ENCODE measurements at regions not wholly inside any gene's neighbourhood (a gene's known extent, or its start where the extent isn't known, plus 50 kb on each side); places are given as distances from the start of the nearest gene placed in this dataset.
"Not testable (repeated sequence)": the region's sequence is repeated elsewhere in the genome, so short reads cannot be mapped to it uniquely, and the experiment has no call there.

- DNase-seq = no peak
Observed at GRCh38 chrX:113297437-113297836, 456.8 kb upstream of the AMOT start.

DNA sequence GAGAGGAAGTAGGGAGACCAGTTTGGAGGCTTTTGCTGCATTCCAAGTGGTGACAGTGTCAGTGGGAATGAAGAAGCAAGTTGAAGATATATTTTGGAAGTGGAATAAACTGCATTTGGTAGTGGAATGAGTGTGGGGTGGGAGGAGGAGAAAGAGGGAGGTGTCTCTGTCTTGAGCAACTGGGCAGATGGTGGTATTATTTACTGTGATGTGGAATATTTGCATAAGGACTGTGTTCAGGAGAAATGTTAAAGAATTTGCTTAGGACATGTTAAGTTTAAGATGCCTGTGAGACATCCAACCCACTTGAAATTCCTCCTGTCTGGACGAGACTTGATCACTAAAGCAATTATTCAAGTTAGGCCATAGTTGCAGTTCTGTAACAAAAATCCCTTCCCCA lies 448.9 kb upstream of the AMOT start:
- no peak for DNase-seq

GRCh38 chrX:113287761-113288160 lies 447.1 kb upstream of the AMOT start:
- no peak for DNase-seq

DNA sequence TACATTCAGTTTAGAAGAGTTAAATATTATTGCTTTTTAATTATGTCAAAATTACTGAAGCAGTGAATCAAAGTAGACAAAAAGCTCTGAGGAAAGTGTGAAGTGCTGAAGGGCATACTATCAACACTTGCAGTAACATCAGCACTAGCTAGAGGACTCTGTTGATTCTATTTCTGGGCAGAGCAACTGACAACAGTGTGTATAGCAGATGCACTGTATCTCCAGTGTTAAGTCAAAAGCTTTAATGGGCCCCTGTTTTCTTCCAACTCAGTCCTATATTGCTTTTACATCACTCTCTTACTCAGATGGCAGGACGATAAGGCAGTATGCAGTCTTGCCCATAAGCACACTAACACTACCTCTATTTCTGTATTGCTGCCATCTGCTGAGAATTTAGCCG lies 435.2 kb upstream of the AMOT start:
- peak in 1 of 5 experiments; percentile 34 for DNase-seq

DNA sequence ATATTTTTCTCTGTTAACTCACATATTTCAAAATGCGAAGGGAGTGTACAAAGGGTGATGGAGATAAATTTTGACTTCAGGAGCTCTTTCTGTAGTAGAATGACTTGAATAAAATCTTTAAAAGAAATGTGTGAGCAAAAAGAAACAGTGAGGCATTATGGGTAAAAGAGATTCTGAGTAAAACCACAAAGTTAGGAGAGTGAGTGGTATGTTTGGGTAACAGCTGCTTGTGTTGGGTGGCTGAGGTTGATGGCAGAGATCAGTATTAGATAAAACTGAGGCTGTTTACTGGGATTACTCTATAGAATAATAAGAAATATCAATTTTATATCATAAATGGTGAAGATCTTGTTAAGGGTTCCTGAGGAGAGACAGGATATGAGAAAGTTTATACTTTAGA lies 434.2 kb upstream of the AMOT start:
- peak in 1 of 5 experiments; percentile 81 for DNase-seq

- DNase-seq = peak in 1 of 5 experiments; percentile 70
Observed at GRCh38 chrX:113274345-113274744, 433.7 kb upstream of the AMOT start.

DNA sequence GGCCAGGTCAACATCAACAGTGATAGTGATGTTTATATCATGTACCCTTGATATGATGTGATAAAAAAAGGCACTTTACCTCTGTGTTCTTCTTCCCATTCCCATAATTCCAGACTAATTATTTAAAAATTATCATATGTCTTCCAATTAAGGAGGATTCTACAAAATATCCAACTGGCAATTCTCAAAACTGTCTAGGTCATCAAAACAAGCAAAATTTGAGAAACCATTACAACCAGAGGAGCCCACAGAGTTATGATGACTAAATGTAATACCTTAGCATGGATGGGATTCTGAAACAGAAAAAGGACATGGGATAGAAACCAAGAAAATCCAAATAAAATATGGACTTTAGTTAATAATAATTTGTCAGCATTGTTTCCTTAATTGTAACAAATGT lies 428.6 kb upstream of the AMOT start:
- DNase-seq = no peak

GRCh38 chrX:113260474-113260873 lies 419.8 kb upstream of the AMOT start:
- no peak for DNase-seq

GRCh38 chrX:113222305-113222704 lies 381.7 kb upstream of the AMOT start:
- DNase-seq = no peak

GRCh38 chrX:113212052-113212451 lies 371.4 kb upstream of the AMOT start:
- DNase-seq = no peak

DNA sequence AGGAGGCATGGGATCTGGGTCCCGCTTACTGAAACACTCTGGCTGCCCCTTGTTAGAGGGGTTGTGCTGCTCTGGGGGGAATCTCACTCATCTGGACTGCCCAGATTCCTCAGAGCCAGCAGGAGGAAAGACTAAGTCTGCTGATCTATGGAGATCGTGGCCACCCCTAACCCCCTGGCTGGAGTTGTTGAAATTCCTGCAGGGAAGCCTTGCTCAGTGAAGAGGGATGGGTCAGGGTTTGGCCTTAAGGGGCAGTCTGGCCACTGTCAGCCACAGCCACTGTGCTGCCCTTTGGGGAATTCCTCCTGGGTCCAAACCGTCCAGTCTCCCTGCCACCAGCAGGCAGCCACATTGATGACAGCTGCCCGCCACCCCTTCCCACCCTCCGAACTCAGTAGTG lies 362.0 kb upstream of the AMOT start:
- DNase-seq = no peak

DNA sequence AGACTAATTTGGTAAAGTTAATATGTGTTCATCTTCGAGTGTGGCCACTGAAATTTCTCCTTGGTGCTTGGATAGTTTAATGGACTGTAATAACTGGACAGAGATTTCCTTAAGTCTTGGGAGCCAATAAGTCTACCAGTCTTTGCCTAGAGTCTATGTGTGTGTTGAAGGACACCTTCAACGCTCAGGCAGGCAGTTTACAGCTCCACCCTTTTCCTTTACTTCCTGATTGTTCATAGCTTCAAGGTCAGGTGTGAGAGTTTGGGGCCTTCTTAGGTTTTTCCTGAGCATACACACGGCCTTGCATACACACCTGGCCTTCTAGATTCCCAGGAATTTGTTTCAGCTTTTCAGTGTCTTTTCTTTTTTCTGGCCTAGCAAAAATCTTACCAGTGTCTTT lies 355.3 kb upstream of the AMOT start:
- no peak for DNase-seq

GRCh38 chrX:113192418-113192817 lies 351.8 kb upstream of the AMOT start:
- no peak for DNase-seq

GRCh38 chrX:113157496-113157895 lies 316.9 kb upstream of the AMOT start:
- DNase-seq = no peak

GRCh38 chrX:113154315-113154714 lies 313.7 kb upstream of the AMOT start:
- DNase-seq = not testable (repeated sequence)

DNA sequence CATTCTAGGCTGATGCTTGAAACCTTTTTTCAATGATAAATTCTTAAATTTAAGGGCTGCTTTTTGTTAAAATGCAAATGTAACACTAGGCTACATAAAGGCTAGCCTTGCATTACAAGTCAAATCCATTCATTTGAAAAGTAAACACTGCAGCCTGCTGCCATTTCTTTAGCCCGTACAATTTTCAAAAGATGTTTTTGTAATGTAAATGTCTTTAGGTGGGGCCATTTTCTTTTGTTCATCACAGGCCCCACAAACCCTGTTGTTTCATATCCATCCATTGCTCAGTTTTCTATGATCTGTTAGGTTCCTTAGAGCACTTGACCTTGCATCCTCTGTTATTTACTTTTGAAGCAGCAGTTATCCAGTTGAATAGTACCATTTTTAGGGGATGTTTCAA lies 296.2 kb upstream of the AMOT start:
- no peak for DNase-seq

DNA sequence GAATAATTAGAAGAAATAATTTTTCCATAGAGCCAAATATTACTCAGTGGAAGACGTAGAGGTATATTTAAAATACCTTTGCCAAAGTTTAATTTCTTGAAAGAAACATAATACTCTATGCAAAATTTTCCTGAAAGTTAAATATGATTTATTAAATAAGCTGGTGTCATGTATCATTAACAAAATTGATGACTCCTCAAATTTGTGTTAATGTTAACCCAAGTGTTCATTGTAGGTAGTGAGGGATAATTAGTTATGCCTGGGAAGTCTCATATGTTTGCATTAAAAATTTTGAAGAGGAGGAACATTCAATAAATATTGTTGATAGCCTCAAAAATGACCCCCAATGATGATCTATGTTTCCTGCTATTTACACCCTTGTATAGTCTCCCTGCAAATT lies 292.7 kb upstream of the AMOT start:
- no peak for DNase-seq

DNA sequence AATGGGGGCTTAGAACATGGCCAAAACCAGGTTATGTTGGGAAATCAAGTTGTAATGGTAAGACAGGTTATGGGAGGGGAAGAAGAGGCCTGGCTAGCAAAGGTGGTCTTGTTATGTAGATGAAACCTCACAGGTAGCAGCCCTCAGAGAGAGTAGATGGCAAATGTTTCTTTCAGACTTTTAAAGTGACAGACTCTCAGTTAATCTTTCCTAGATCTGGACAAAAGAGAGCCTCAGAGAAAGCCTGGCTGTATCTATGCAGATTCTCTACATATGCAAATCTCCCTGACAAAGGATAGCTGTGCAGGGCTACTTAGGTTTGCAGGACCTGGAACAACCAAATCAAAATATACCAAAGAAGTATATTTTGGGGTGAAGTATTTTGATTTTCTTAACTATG lies 284.1 kb upstream of the AMOT start:
- DNase-seq = no peak

- no peak for DNase-seq
Observed at GRCh38 chrX:113075521-113075920, 234.9 kb upstream of the AMOT start.

GRCh38 chrX:113059714-113060113 lies 219.1 kb upstream of the AMOT start:
- no peak for DNase-seq

GRCh38 chrX:113058634-113059033 lies 218.0 kb upstream of the AMOT start:
- peak in 1 of 5 experiments; percentile 0 for DNase-seq

GRCh38 chrX:113048896-113049295 lies 208.3 kb upstream of the AMOT start:
- no peak for DNase-seq

DNA sequence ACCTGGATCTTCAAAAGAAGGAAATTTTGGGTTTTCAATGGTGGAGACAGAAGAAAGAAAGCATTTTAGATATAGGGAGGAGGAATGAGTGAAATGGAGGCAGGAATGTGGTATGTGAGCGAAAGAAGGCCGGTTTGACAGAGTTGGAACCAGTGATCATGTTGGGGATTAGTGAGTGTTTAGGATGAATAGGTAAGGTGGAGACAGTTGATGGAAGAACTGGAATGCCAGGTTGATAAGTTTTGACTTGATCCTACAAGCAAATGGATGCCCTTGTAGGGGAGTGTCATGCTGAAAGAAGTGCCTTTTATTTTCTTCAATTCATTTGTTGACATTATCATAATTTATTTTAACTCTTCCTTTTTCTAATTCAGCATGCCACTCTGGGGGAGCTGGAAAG lies 207.8 kb upstream of the AMOT start:
- no peak for DNase-seq

GRCh38 chrX:113033966-113034680 lies 193.5 kb upstream of the AMOT start:
- no peak for DNase-seq

DNA sequence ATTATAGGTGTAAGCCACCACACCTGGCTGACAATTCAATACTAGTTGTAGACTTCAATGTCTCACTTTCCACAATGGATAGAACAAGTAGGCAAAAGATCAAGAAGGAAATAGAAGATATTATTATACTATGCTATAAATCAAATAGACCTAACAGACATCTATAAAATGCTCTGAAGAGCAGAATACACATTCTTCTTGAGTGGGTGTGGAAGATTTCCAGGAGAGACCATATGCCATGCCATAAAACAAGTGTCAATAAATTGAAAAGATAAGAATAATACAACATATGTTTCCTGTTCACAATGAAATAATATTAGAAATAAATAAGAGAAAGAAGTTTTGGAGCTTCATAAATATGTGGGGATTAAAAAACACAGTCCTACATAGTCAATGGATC lies 179.3 kb upstream of the AMOT start:
- no peak for DNase-seq
